SK-N-MC (cell line): ENCODE measurements at regions not wholly inside any gene's neighbourhood (a gene's known extent, or its start where the extent isn't known, plus 50 kb on each side); places are given as distances from the start of the nearest gene placed in this dataset.

ENCODE experiments used
- EZH2 ChIP-seq: fragments of 200-600 bp; sonication (generic); IDR thresholded peaks from one replicate; pipeline ENCODE4 v1.6.1; 2017; ENCODE audit warnings: antibody characterized with exemption
- FOXP2 ChIP-seq: optimal IDR thresholded peaks from 2 replicates; pipeline ENCODE3; 2011; ENCODE audit warnings: mild to moderate bottlenecking, moderate library complexity; ENCODE audit not compliant: insufficient read depth; ENCODE audit errors: extremely low read length, control extremely low read depth
- POLR2AphosphoS5 ChIP-seq: IDR thresholded peaks from 2 replicates; pipeline ENCODE4 v1.6.1; 2012; ENCODE audit warnings: mild to moderate bottlenecking, low read depth, low read length, borderline replicate concordance

GRCh38 chr2:52210611-52211010 is 1178.7 kb upstream of the NRXN1 start:
- TF ChIP-seq FOXP2 (no peak), EZH2 (no peak), POLR2AphosphoS5 (no peak)
